ENCODE measurements at regions not wholly inside any gene's neighbourhood (a gene's known extent, or its start where the extent isn't known, plus 50 kb on each side); places are given as distances from the start of the nearest gene placed in this dataset.

DNA sequence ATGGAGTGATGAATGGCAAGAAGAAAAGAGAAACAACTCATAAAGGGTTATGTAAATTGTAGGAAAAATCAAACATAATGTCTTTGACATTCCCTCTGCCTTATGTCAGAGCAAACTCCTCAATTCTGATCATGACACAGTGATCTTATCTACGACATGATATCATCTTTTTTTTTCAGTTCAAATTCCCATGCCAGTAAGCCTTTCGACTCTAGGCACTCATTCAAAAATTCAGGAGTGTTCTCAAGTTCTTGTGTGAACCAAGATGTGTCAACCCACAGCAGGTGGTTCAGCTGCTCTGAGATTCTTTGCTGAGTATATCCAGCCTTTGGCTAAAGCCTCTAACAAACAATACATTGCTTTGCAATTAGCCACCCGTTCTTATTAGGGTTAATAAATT is 97.1 kb upstream of the ESRRG start:
- TF ChIP-seq, protein P1, sequence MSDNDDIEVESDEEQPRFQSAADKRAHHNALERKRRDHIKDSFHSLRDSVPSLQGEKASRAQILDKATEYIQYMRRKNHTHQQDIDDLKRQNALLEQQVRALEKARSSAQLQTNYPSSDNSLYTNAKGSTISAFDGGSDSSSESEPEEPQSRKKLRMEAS (IDR thresholded peaks at IDR 0.05): no peak
- TF ChIP-seq, protein P2, sequence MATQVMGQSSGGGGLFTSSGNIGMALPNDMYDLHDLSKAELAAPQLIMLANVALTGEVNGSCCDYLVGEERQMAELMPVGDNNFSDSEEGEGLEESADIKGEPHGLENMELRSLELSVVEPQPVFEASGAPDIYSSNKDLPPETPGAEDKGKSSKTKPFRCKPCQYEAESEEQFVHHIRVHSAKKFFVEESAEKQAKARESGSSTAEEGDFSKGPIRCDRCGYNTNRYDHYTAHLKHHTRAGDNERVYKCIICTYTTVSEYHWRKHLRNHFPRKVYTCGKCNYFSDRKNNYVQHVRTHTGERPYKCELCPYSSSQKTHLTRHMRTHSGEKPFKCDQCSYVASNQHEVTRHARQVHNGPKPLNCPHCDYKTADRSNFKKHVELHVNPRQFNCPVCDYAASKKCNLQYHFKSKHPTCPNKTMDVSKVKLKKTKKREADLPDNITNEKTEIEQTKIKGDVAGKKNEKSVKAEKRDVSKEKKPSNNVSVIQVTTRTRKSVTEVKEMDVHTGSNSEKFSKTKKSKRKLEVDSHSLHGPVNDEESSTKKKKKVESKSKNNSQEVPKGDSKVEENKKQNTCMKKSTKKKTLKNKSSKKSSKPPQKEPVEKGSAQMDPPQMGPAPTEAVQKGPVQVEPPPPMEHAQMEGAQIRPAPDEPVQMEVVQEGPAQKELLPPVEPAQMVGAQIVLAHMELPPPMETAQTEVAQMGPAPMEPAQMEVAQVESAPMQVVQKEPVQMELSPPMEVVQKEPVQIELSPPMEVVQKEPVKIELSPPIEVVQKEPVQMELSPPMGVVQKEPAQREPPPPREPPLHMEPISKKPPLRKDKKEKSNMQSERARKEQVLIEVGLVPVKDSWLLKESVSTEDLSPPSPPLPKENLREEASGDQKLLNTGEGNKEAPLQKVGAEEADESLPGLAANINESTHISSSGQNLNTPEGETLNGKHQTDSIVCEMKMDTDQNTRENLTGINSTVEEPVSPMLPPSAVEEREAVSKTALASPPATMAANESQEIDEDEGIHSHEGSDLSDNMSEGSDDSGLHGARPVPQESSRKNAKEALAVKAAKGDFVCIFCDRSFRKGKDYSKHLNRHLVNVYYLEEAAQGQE (IDR thresholded peaks at IDR 0.05): no peak
- no peak for TF ChIP-seq CEBPB (IDR thresholded peaks at IDR 0.05)
- TF ChIP-seq, protein P3, sequence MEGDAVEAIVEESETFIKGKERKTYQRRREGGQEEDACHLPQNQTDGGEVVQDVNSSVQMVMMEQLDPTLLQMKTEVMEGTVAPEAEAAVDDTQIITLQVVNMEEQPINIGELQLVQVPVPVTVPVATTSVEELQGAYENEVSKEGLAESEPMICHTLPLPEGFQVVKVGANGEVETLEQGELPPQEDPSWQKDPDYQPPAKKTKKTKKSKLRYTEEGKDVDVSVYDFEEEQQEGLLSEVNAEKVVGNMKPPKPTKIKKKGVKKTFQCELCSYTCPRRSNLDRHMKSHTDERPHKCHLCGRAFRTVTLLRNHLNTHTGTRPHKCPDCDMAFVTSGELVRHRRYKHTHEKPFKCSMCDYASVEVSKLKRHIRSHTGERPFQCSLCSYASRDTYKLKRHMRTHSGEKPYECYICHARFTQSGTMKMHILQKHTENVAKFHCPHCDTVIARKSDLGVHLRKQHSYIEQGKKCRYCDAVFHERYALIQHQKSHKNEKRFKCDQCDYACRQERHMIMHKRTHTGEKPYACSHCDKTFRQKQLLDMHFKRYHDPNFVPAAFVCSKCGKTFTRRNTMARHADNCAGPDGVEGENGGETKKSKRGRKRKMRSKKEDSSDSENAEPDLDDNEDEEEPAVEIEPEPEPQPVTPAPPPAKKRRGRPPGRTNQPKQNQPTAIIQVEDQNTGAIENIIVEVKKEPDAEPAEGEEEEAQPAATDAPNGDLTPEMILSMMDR (IDR thresholded peaks at IDR 0.05): no peak
- TF ChIP-seq MAFK (IDR thresholded peaks at IDR 0.05; ENCODE audit: partially characterized antibody): no peak
- no peak for TF ChIP-seq MYC (IDR thresholded peaks at IDR 0.05; ENCODE audit: borderline replicate concordance, low read length)
- TF ChIP-seq, protein P4, sequence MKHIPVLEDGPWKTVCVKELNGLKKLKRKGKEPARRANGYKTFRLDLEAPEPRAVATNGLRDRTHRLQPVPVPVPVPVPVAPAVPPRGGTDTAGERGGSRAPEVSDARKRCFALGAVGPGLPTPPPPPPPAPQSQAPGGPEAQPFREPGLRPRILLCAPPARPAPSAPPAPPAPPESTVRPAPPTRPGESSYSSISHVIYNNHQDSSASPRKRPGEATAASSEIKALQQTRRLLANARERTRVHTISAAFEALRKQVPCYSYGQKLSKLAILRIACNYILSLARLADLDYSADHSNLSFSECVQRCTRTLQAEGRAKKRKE (CRISPR knock-in tag; IDR thresholded peaks at IDR 0.05; ENCODE audit: low read depth): no peak
- TF ChIP-seq, protein P5, sequence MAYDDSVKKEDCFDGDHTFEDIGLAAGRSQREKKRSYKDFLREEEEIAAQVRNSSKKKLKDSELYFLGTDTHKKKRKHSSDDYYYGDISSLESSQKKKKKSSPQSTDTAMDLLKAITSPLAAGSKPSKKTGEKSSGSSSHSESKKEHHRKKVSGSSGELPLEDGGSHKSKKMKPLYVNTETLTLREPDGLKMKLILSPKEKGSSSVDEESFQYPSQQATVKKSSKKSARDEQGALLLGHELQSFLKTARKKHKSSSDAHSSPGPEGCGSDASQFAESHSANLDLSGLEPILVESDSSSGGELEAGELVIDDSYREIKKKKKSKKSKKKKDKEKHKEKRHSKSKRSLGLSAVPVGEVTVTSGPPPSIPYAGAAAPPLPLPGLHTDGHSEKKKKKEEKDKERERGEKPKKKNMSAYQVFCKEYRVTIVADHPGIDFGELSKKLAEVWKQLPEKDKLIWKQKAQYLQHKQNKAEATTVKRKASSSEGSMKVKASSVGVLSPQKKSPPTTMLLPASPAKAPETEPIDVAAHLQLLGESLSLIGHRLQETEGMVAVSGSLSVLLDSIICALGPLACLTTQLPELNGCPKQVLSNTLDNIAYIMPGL (CRISPR knock-in tag; IDR thresholded peaks at IDR 0.05; ENCODE audit: borderline replicate concordance): no peak
- no peak for TF ChIP-seq HDAC2 (IDR thresholded peaks at IDR 0.05)
- TF ChIP-seq RAD21 (conservative IDR thresholded peaks at IDR 0.05 in 1 of 2, IDR thresholded peaks at IDR 0.05 in 1 of 2): no peak
- ChIA-PET POLR2A (no interaction called here), CTCF (no interaction called here)
- DNase-seq (ENCODE audit: low read depth in 1 of 2, low spot score in 1 of 2) (no peak), FAIRE-seq (no peak), ATAC-seq (no peak)
- Histone ChIP-seq H3K4me1 (no peaks in the 10 kb centered on the region), H3K4me3 (no peak overlapping the region), H3K4me2 (no peak overlapping the region), H3K27ac (no peak overlapping the region), H3K9me3 (no peaks in the 10 kb centered on the region)
- 2% methylated on average over 3 of the region's 3 CpGs for WGBS (ENCODE audit: missing lambda C conversion rate)

DNA sequence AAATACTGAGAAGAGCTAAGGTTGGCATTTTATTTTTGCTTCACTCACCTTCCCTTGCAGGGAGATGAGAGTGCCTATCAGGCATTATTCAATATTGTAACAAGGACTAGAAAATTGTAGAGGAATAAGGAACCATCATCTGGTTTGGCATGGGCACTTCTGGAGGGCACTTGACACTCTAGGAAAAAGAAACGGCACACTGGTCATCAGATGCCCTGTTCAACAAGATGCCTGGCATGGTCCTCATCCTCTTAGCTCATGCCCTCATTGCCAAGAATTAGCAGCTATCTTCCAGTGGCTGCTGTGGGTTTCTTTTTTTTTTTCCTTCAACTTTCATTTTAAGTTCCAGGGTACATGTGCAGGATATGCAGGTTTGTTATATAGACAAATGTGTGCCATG is 95.1 kb upstream of the ESRRG start:
- TF ChIP-seq ZSCAN20 (CRISPR knock-in tag; IDR thresholded peaks at IDR 0.05) (no peak), ZFP36 (IDR thresholded peaks at IDR 0.05; ENCODE audit: borderline replicate concordance, partially characterized antibody) (no peak), NPAS2 (CRISPR knock-in tag; IDR thresholded peaks at IDR 0.05; ENCODE audit: borderline replicate concordance) (no peak), BHLHE40 (IDR thresholded peaks at IDR 0.05; ENCODE audit: low read depth, low read length) (no peak), NR3C1 (IDR thresholded peaks at IDR 0.05) (no peak), HOXB5 (CRISPR knock-in tag; IDR thresholded peaks at IDR 0.05) (no peak)
- ATAC-seq (no peak), FAIRE-seq (no peak), DNase-seq (ENCODE audit: low read depth in 1 of 2, low spot score in 1 of 2) (no peak)
- POLR2A ChIA-PET: no interaction called here
- Histone ChIP-seq H3K27ac (no peak overlapping the region), H3K4me3 (no peak overlapping the region), H3K9me3 (no peaks in the 10 kb centered on the region), H3K4me1 (no peaks in the 10 kb centered on the region), H3K4me2 (no peak overlapping the region)
- CTCF ChIA-PET: no interaction called here
- 0% methylated on average over 1 of the region's 1 CpG for WGBS (ENCODE audit: missing lambda C conversion rate)

Measured in A549 (cell line).